Tibial nerve (tissue), 4 donors: ENCODE measurements at regions not wholly inside any gene's neighbourhood (a gene's known extent, or its start where the extent isn't known, plus 50 kb on each side); places are given as distances from the start of the nearest gene placed in this dataset.

ENCODE experiments used
- CTCF ChIP-seq, 5 experiments: fragments of 200-600 bp in 3 of 5; fragments of 450-650 bp in 2 of 5; sonication (generic) in 3 of 5; IDR thresholded peaks; one replicate each; pipeline ENCODE4 v1.5.1; 2016 to 2019; ENCODE audit warnings: antibody characterized with exemption in 5 of 5, mild to moderate bottlenecking in 3 of 5, moderate library complexity in 2 of 5
- EP300 ChIP-seq, 2 donors: sonication (generic); formaldehyde crosslinking; IDR thresholded peaks; one replicate each; pipeline ENCODE4 v1.6.1; 2017; ENCODE audit warnings: antibody characterized with exemption in 2 of 2, mild to moderate bottlenecking in 1 of 2
- POLR2A ChIP-seq, 2 donors: fragments of 450-650 bp; IDR thresholded peaks; one replicate each; pipeline ENCODE4 v1.6.1; 2017; ENCODE audit warnings: antibody characterized with exemption in 2 of 2, mild to moderate bottlenecking in 2 of 2, moderate library complexity in 2 of 2

GRCh38 chr19:28497137-28497536 lies 715.8 kb downstream of the UQCRFS1 start:
- TF ChIP-seq CTCF (IDR thresholded peaks at IDR 0.05) (no peak), POLR2A (IDR thresholded peaks at IDR 0.05) (no peak), EP300 (IDR thresholded peaks at IDR 0.05) (no peak)
